Erythroblast (primary cell): ENCODE measurements at regions not wholly inside any gene's neighbourhood (a gene's known extent, or its start where the extent isn't known, plus 50 kb on each side); places are given as distances from the start of the nearest gene placed in this dataset.

ENCODE experiments used
- GATA1 ChIP-seq: IDR thresholded peaks from 2 replicates; pipeline ENCODE4 v1.6.1; 2011; ENCODE audit warnings: low read depth, mild to moderate bottlenecking, control low read depth, low read length, moderate library complexity
- POLR2A ChIP-seq: IDR thresholded peaks from 2 replicates; pipeline ENCODE4 v1.6.1; 2011; ENCODE audit warnings: mild to moderate bottlenecking, low read length

DNA sequence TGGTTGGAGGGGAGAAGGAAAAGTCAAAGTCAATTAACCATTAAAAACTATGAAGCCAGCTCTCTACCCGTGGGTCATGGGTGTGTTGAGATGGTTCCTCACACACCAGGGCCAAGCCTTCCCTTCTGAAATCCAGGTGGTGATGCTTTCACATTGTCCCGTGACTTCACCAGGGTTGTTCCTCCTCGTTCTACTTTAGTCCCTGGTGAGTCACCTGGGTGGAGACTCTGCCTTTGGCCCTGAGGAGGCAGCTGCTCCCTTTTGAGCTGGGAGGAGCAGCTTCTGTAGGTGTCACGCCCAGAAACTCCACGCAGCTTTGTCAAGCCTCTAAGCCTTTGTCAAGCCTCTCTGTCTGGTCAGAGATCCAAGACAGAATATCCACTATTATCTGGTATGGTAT is 348.3 kb downstream of the BMP4 start:
- TF ChIP-seq POLR2A (no peak), GATA1 (no peak)
